HEK293T (cell line): ENCODE measurements at regions not wholly inside any gene's neighbourhood (a gene's known extent, or its start where the extent isn't known, plus 50 kb on each side); places are given as distances from the start of the nearest gene placed in this dataset.

ENCODE experiments used
- ARNT ChIP-seq: fragments of 450-650 bp; IDR thresholded peaks from 2 replicates; pipeline ENCODE4 v1.6.1; 2017; ENCODE audit warnings: mild to moderate bottlenecking
- BHLHE40 ChIP-seq: fragments of 450-650 bp; IDR thresholded peaks from 2 replicates; pipeline ENCODE4 v1.6.1; 2016; ENCODE audit warnings: mild to moderate bottlenecking, moderate library complexity, borderline replicate concordance
- CTBP1 ChIP-seq: fragments of 450-650 bp; IDR thresholded peaks from 2 replicates; pipeline ENCODE4 v1.6.1; 2016; ENCODE audit warnings: borderline replicate concordance
- FOXK2 ChIP-seq: fragments of 450-650 bp; IDR thresholded peaks from 2 replicates; pipeline ENCODE4 v1.6.1; 2016; ENCODE audit warnings: mild to moderate bottlenecking
- FOXM1 ChIP-seq: fragments of 450-650 bp; IDR thresholded peaks from 2 replicates; pipeline ENCODE4 v1.6.1; 2017; ENCODE audit warnings: mild to moderate bottlenecking, borderline replicate concordance
- L3MBTL2 ChIP-seq: fragments of 450-650 bp; conservative IDR thresholded peaks from 2 replicates; pipeline ENCODE4 v1.6.1; 2016; ENCODE audit warnings: mild to moderate bottlenecking
- LEF1 ChIP-seq: fragments of 450-650 bp; IDR thresholded peaks from 2 replicates; pipeline ENCODE4 v1.6.1; 2017; ENCODE audit warnings: mild to moderate bottlenecking, borderline replicate concordance
- PKNOX1 ChIP-seq: fragments of 450-650 bp; IDR thresholded peaks from 2 replicates; pipeline ENCODE4 v1.6.1; 2016
- SP1 ChIP-seq: fragments of 450-650 bp; IDR thresholded peaks from 2 replicates; pipeline ENCODE4 v1.6.1; 2017
- SUZ12 ChIP-seq: fragments of 450-650 bp; IDR thresholded peaks from 2 replicates; pipeline ENCODE4 v1.6.1; 2016; ENCODE audit warnings: mild to moderate bottlenecking
- TARDBP ChIP-seq: fragments of 450-650 bp; IDR thresholded peaks from 2 replicates; pipeline ENCODE4 v1.6.1; 2016

- TF ChIP-seq SP1 (no peak), CTBP1 (no peak), ARNT (no peak), FOXM1 (no peak), SUZ12 (no peak), LEF1 (no peak), PKNOX1 (no peak), BHLHE40 (no peak), TARDBP (no peak), L3MBTL2 (no peak), FOXK2 (no peak)
Observed at GRCh38 chr7:130923930-130924329, 189.9 kb upstream of the KLF14 start.
